Esophagus squamous epithelium (tissue), 4 donors: ENCODE measurements at regions not wholly inside any gene's neighbourhood (a gene's known extent, or its start where the extent isn't known, plus 50 kb on each side); places are given as distances from the start of the nearest gene placed in this dataset.

Experiments used
- POLR2A ChIP-seq, 4 donors: fragments of 450-650 bp; IDR thresholded peaks; one replicate each; pipeline ENCODE4 v1.6.1; 2017; ENCODE audit warnings: antibody characterized with exemption in 4 of 4, mild to moderate bottlenecking in 4 of 4, moderate library complexity in 3 of 4
- TF ChIP-seq, protein P1 (sequence below), 6 experiments: fragments of 450-650 bp in 4 of 6; fragments of 200-600 bp in 2 of 6; sonication (generic) in 2 of 6; IDR thresholded peaks; one replicate each; pipeline ENCODE4 v1.5.1; 2016 to 2019; ENCODE audit warnings: antibody characterized with exemption in 6 of 6, mild to moderate bottlenecking in 4 of 6, moderate library complexity in 4 of 6

DNA sequence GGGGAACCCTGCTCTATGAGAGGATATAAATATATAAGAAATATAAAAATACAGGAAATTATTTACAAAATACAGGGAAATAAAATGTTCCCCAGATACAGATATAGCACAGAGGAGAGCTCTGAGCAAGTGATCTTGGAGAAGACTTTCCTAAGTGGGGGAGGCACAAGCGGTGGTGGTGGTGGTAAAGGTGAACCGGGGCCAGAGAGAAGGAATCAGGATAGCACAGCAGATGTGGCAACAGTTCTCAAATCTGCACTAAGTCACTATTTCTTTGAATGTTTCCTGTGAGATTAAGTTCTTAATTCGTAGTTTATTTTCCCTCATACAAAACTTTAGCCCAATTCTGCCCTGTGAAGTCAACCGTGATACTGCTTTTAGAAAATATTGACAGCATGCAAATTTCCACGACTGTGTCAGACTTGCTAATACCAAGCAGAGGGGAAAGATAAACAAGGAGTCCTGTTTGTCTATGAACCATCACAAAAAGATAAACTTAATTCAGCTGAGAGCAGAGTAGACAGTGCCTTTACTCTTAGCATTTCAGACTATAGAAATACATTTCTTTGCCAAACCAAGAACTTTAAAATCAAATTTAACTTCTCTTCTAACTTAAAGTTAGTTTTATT, 237.5 kb upstream of the POGK start:
- TF ChIP-seq, protein P1, sequence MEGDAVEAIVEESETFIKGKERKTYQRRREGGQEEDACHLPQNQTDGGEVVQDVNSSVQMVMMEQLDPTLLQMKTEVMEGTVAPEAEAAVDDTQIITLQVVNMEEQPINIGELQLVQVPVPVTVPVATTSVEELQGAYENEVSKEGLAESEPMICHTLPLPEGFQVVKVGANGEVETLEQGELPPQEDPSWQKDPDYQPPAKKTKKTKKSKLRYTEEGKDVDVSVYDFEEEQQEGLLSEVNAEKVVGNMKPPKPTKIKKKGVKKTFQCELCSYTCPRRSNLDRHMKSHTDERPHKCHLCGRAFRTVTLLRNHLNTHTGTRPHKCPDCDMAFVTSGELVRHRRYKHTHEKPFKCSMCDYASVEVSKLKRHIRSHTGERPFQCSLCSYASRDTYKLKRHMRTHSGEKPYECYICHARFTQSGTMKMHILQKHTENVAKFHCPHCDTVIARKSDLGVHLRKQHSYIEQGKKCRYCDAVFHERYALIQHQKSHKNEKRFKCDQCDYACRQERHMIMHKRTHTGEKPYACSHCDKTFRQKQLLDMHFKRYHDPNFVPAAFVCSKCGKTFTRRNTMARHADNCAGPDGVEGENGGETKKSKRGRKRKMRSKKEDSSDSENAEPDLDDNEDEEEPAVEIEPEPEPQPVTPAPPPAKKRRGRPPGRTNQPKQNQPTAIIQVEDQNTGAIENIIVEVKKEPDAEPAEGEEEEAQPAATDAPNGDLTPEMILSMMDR (IDR thresholded peaks at IDR 0.05), result no peak
- TF ChIP-seq POLR2A (IDR thresholded peaks at IDR 0.05), result no peak
